Dedifferentiated amniotic fluid mesenchymal stem cell (primary cell): ENCODE measurements at regions not wholly inside any gene's neighbourhood (a gene's known extent, or its start where the extent isn't known, plus 50 kb on each side); places are given as distances from the start of the nearest gene placed in this dataset.
"Not testable (repeated sequence)": the region's sequence is repeated elsewhere in the genome, so short reads cannot be mapped to it uniquely, and the experiment has no call there.

Experiments used
- DNase-seq: peaks from one replicate; pipeline ENCODE4 v3.0.0-alpha.2; 2016; ENCODE audit errors: extremely low spot score

DNA sequence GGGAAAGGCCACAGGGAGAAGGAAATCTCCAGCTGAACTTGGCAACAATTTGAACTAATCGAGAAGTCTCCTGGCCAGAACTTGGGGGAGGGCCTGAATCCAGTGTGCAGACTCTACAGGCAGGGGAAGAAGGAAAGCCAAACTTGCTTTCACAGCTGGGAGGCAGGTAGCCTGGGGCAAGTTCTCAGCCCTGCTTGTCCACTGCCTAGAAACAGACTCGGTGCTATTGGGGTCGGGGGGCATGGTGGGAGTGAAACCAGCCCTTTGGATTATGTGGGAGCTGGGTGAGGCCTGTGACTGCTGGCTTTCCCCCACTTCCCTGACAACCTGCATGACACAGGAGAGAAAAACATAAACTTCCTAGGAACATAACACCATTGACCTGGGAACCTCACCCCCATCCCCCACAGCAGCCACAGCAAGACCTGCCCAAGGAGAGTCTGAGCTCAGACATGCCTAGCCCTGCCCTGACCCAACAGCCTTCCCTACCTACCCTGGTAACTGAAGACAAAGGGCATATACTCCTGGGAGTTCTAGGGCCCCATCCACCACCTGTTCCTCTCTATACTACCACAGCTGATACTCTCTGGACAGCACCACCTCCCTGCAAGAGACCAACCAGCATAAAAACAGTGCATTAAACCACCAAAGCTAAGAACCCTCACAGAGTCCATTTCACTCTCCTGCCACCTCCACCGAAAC lies 103.7 kb upstream of the MNS1 start:
- no peak for DNase-seq

DNA sequence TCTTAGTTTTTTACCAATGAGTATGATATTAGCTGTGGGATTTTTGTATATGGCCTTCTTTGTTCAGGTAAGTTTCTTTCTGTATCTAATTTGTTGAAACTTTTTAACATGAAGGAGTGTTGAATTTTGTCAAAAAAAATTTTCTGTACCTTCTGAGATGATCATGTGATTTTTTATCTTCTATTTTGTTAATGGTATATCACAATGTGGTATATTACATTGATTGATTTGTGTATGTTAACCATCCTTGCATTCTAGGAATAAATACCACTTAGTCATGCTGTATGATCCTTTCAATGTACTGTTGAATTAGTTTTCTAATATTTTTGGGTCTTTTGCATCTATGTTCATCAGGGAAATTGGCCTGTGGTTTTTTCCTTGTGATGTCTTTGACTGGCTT lies 92.5 kb upstream of the MNS1 start:
- DNase-seq: no peak

- DNase-seq: no peak
These were observed 88.5 kb upstream of the MNS1 start for GRCh38 chr15:56553486-56553885.

DNA sequence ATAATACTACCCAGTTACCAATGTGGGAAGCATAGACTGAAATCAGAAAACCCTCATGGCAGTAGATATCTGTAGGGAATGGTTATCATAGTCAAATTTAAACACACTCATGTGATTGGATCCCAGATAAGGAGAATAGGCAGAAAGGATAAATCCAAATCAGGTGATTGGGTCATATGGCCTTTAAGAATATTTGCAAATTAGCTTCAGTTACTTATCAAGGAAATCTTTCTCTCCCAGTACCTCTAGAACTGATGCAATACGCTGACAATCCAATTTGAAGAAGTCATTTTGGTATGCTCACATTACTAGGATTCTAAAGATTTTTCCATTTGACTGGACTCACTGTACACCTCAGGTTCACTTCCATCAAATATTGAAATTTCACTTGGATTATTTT lies 87.7 kb upstream of the MNS1 start:
- peak; percentile 29 for DNase-seq

DNA sequence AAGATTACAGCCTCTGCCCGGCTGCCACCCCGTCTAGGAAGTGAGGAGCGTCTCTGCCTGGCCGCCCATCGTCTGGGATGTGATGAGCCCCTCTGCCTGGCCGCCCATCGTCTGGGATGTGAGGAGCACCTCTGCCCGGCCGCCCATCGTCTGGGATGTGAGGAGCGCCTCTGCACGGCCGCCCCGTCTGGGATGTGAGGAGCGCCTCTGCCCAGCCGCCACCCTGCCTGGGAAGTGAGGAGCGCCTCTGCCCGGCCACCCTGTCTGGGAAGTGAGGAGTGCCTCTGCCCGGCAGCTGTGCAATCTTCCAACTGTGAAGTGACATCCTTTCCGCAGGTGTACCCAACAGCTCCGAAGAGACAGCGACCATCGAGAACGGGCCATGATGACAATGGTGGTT lies 75.6 kb upstream of the MNS1 start:
- not testable (repeated sequence) for DNase-seq

GRCh38 chr15:56540157-56540556 lies 75.2 kb upstream of the MNS1 start:
- not testable (repeated sequence) for DNase-seq

DNA sequence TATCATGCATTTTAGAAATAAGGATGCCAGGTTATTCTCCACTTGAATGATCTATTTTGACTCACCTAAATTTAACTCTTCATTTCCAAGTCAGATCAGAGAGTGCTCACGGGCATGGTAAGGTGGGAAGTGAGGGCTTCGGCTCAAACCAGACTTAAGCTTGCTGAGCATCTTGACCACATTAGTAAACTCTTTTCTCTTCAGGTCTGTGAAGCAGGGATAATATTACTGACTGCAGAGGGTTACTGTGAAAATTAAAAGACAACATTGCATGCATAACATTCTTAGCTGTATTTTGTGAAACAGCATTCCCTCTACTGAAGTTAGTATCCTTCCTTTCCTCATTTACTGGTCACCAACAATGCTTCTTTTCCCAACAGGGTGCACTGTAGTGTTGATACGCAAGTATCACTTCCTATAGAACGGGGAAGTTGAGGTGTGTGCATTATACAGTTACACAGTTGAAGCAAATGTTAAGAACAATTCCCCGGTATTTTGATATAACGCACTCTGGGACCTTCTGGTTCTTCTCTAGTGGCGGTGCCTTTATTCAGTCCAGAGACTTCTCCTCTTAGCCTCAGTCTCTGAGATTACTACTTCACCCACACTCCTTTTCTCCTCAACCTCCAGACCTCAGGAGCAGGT lies 74.1 kb upstream of the MNS1 start:
- DNase-seq: no peak

GRCh38 chr15:56537881-56538280 lies 72.9 kb upstream of the MNS1 start:
- DNase-seq: no peak

DNA sequence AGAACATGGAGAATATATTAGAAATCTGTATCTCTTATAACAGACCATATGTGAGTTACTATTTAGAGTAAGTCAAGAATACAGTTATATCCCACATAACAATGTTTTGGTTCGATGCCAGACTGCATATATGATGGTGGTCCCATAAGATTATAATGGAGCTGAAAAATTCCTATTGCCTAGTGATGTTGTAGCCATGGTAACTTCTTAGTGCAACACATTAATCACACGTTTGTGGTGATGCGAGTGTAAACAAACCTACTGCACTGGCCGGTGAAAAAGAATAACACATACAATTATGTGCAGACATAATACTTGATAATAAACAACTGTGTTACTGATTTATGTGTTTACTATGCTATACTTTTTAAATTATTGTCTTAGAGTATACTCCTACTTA lies 69.8 kb upstream of the MNS1 start:
- DNase-seq: no peak

DNA sequence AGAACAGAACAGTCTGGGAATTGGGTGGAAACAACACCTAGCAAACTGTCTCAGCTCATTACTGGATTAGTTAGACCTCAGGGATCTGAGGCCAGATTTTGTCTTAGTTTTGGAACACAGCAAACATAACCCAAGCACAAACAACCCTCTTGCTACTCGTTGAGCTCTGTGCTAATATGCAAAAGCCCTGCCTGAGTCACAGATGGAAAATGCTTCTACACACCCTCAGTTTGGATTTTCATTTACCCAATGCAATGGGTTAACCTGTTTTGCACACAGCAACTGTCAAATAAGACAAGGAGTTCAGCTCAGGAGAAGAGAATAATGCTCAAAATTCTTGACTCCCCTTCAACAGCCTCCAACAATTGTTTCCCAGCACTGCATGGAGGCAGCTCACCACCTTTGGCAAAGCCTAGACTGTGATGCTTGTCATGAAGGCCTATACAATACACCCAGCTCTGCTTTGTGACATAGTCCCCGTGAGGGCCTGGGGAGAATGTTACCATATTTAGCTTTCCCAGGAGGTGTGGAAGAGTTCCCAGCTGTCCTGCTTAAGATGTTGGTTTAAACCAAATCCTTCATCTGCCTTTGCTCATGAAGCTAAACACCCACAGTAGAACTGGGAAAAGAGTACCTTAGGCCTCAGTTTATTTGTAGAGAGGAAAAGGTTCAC lies 68.9 kb upstream of the MNS1 start:
- no peak for DNase-seq

DNA sequence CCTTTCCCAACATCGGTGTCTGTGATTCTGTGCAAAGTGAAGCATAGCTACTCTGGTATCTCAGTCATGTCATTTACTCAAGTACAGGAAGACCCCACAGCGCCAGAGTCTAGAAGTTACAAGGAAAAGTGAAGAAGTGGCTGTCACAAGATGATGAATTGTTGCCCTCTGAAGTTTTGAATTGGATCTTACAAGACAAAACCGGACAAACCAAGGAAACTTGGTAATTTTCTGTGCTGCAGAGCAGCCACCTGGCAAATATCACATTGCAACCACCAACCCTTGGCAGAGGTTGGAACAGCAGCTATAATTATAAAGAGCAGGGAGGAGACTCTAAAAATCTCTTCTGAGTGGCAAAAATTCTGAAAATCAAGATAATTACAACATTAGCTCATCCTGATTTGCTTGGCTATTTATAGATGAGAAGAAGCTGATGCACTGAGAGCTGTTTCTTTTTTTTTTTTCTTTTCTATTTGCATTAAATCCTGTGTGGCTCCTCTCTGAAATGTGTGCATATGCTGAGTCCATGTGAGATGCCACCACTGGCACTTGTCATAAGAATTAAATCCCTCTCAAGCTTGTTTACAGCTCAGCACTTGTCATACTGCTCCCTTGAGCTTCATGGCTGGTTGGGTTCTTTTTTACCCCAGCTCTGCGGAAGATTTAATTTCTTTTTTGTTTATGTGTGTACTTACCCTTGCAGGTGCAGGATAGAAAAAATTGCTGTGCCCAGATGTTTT lies 68.0 kb upstream of the MNS1 start:
- no peak for DNase-seq

- no peak for DNase-seq
These were observed 65.2 kb upstream of the MNS1 start for GRCh38 chr15:56530157-56530556.

DNA sequence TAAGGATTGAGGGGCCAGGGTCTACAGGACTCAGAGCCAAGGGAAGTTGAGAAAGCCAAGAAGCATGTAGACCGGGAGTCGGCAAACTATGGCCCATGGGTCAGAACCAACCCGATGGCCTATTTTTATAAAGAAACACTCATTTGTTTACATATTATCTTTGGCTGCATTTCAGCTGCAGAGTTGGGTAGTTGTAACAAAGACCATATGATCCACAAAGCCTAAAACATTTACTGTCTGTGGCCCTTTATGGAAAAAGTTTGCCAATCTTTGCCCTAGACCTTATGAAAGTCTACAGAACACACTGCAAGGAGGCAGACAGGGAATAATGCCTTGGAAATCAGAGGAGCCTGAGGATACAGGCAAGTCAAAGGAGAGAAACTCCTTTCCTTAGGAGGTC lies 63.2 kb upstream of the MNS1 start:
- DNase-seq: no peak

DNA sequence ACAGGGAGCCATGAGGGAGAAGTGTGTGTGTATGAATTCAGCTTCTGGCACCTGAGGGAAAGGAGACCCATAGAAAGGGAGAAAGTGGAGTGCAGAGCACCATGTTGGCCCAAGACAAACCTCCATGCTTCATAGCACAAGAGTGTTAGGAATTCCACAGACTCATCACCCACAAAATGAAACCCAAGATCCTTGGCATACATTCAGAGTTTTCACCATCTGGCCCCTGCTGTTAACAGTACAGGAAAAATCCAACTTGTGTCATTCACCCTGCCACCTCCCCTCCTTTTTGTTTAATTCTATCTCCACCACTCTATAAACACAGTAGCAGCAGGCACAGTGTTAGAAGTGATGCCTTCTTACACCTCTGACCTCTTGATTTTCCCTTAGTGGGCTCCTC lies 60.0 kb upstream of the MNS1 start:
- no peak for DNase-seq

DNA sequence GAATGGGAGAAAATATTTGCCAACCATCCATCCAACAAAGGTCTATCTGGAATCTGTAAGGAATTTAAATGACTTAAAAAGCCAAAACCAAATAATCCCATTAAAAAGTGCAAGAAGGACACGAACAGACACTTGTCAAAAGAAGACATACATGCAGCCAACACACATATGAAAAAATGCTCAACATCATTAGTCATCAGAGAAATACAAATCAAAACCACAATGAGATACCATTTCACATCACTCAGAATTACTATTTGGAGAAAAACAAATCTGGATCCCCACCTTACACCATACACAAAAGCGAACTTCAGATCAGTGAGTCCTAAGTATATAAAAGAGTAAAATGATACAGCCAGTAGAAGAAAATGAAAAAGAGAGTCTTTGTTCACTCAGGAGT lies 58.6 kb upstream of the MNS1 start:
- DNase-seq: no peak

- no peak for DNase-seq
These were observed 54.1 kb upstream of the MNS1 start for GRCh38 chr15:56519000-56519399.
